Peyer's patch (tissue), 4 donors: ENCODE measurements at regions not wholly inside any gene's neighbourhood (a gene's known extent, or its start where the extent isn't known, plus 50 kb on each side); places are given as distances from the start of the nearest gene placed in this dataset.

Source experiments
- DNase-seq, 3 donors: peaks; one replicate each; pipeline ENCODE4 v3.0.0-alpha.2; 2017 to 2019
- H3K27ac ChIP-seq, 4 donors: fragments of 200-600 bp; sonication (generic); one replicate each; pipeline ENCODE4 v1.5.1; 2016 to 2019
- H3K27me3 ChIP-seq, 2 donors: fragments of 200-600 bp; sonication (generic); one replicate each; pipeline ENCODE4 v1.5.1; 2019
- H3K36me3 ChIP-seq, 3 donors: fragments of 200-600 bp; sonication (generic); one replicate each; pipeline ENCODE4 v1.5.1; 2016 to 2019
- H3K4me1 ChIP-seq, 4 donors: fragments of 200-600 bp; sonication (generic); one replicate each; pipeline ENCODE4 v1.5.1; 2016 to 2019
- H3K4me3 ChIP-seq, 4 donors: fragments of 200-600 bp; sonication (generic); 1 replicate in 3 of 4; 2 replicates in 1 of 4; pipeline ENCODE4 v1.5.1; 2016 to 2019; ENCODE audit warnings: mild to moderate bottlenecking in 1 of 4
- H3K9me3 ChIP-seq, 4 donors: fragments of 200-600 bp; sonication (generic); one replicate each; pipeline ENCODE4 v1.5.1; 2016 to 2019; ENCODE audit warnings: mild to moderate bottlenecking in 1 of 4
- POLR2A ChIP-seq, 2 donors: fragments of 450-650 bp; IDR thresholded peaks; one replicate each; pipeline ENCODE4 v1.5.1; 2017; ENCODE audit warnings: antibody characterized with exemption in 2 of 2, mild to moderate bottlenecking in 2 of 2, moderate library complexity in 2 of 2
- TF ChIP-seq, protein P1 (sequence below), 6 experiments: fragments of 450-650 bp in 4 of 6; fragments of 200-600 bp in 2 of 6; sonication (generic) in 1 of 6; IDR thresholded peaks; one replicate each; pipeline ENCODE4 v1.5.1; 2017 to 2019; ENCODE audit warnings: antibody characterized with exemption in 6 of 6, mild to moderate bottlenecking in 3 of 6, moderate library complexity in 1 of 6

DNA sequence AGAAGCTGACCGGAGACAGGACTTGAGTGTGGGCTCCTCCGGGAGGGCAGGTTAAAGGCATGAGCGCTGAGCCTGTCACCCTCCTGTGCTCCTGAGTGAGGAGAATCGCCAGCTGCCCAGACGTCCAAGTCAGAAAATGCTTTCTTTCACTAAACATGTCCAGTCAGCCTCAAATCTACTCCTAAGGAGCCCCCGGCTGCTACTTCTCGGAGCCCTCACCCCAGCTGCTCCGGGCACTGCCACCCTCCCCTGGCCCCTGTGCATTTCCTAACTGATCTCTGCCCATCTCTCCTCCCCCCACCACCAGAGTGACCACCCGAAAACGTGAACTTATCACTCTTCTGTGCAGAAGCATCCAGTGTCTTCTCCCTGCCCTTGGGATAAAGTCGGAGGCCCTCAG is 277.5 kb upstream of the SOX1 start:
- Histone ChIP-seq H3K4me1 (no peaks in the 10 kb centered on the region), H3K4me3 (no peak overlapping the region), H3K9me3 (peaks cover 0 to 6% (median 0%) of the 10 kb centered on the region in 4 donors), H3K27ac (no peak overlapping the region), H3K27me3 (no peaks in the 10 kb centered on the region), H3K36me3 (no peaks in the 10 kb centered on the region)
- no peak for TF ChIP-seq POLR2A (IDR thresholded peaks at IDR 0.05)
- TF ChIP-seq, protein P1, sequence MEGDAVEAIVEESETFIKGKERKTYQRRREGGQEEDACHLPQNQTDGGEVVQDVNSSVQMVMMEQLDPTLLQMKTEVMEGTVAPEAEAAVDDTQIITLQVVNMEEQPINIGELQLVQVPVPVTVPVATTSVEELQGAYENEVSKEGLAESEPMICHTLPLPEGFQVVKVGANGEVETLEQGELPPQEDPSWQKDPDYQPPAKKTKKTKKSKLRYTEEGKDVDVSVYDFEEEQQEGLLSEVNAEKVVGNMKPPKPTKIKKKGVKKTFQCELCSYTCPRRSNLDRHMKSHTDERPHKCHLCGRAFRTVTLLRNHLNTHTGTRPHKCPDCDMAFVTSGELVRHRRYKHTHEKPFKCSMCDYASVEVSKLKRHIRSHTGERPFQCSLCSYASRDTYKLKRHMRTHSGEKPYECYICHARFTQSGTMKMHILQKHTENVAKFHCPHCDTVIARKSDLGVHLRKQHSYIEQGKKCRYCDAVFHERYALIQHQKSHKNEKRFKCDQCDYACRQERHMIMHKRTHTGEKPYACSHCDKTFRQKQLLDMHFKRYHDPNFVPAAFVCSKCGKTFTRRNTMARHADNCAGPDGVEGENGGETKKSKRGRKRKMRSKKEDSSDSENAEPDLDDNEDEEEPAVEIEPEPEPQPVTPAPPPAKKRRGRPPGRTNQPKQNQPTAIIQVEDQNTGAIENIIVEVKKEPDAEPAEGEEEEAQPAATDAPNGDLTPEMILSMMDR (IDR thresholded peaks at IDR 0.05) = no peak
- DNase-seq = peak in 1 of 3 donors; percentile 33

DNA sequence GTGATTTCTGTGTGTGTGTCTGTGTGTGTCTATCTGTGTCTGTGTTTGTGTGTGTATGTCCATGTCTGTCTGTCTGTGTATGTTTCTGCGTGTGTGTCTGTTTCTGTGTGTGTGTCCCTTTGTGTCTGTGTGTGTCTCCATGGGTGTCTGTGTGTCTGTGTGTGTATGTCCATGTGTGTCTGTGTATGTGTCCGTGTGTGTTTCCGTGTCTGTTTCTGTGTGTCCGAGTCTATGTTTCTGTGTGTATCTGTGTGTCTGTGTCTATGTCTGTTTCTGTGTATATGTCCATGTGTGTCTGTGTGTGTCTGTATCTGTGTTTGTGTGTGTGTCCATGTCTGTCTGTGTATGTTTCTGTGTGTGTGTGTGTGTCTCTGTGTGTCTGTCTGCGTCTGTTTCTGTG is 276.3 kb upstream of the SOX1 start:
- no peaks in the 10 kb centered on the region for H3K4me1 ChIP-seq
- TF ChIP-seq, protein P1 (IDR thresholded peaks at IDR 0.05) = no peak
- no peak for TF ChIP-seq POLR2A (IDR thresholded peaks at IDR 0.05)
- H3K27me3 ChIP-seq = no peaks in the 10 kb centered on the region
- no peak overlapping the region for H3K27ac ChIP-seq
- H3K36me3 ChIP-seq = no peaks in the 10 kb centered on the region
- no peak for DNase-seq
- H3K9me3 ChIP-seq = peaks cover 0 to 6% (median 0%) of the 10 kb centered on the region in 4 donors
- no peak overlapping the region for H3K4me3 ChIP-seq

DNA sequence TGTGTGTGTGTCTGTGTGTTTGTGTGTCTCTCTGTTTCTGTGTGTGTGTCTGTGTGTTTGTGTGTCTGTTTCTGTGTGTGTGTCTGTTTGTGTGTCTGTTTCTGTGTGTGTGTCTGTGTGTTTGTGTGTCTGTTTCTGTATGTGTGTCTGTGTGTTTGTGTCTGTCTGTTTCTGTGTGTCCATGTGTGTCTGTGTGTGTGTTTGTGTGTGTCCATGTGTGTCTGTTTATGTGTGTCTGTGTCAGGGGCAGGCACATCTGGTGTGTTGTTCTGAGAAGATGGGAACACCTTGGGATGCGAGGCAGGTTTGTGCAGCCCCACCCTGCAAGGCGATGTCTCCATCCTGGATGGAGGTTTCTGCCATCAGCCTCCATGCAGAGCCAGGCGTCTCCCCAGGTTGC is 275.8 kb upstream of the SOX1 start:
- DNase-seq = no peak
- TF ChIP-seq, protein P1 (IDR thresholded peaks at IDR 0.05) = no peak
- TF ChIP-seq POLR2A (IDR thresholded peaks at IDR 0.05) = no peak
- no peaks in the 10 kb centered on the region for H3K27me3 ChIP-seq
- H3K27ac ChIP-seq = no peak overlapping the region
- H3K9me3 ChIP-seq = peaks cover 0 to 6% (median 0%) of the 10 kb centered on the region in 4 donors
- no peak overlapping the region for H3K4me3 ChIP-seq
- H3K4me1 ChIP-seq = no peaks in the 10 kb centered on the region
- no peaks in the 10 kb centered on the region for H3K36me3 ChIP-seq

DNA sequence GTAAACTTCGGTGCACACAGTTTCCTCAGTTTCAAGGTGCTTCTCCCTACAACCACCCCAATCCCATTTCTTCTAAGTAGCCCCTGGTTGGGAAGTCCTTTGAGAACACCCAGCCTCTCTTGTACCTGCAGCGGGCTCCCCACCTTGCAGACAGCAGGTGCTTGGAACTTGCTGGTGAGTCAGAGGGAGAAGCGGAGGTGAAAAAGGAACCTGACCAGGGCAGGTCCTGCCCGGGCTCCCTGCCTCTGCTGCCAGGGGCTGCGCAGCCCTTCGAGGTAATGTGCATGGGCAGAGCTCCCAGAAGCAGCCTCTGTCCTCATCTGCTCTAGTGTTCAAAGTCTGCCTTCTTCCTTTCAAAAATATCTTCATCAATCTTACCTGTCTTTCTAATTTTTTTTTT is 274.0 kb upstream of the SOX1 start:
- Histone ChIP-seq H3K27ac (no peak overlapping the region), H3K4me3 (no peak overlapping the region), H3K9me3 (peaks cover 0 to 6% (median 0%) of the 10 kb centered on the region in 4 donors), H3K27me3 (no peaks in the 10 kb centered on the region), H3K4me1 (no peaks in the 10 kb centered on the region), H3K36me3 (no peaks in the 10 kb centered on the region)
- TF ChIP-seq, protein P1 (IDR thresholded peaks at IDR 0.05) = no peak
- no peak for TF ChIP-seq POLR2A (IDR thresholded peaks at IDR 0.05)
- no peak for DNase-seq
